OCI-LY3 (cell line): ENCODE measurements at regions not wholly inside any gene's neighbourhood (a gene's known extent, or its start where the extent isn't known, plus 50 kb on each side); places are given as distances from the start of the nearest gene placed in this dataset.

Source experiments
- EZH2phosphoT487 ChIP-seq: fragments of 200-600 bp; shearing (Covaris generic); IDR thresholded peaks from 2 replicates; pipeline ENCODE4 v1.6.1; 2018; ENCODE audit warnings: antibody characterized with exemption, mixed run types, low read depth
- TF ChIP-seq, protein P1 (sequence below): fragments of 200-600, 300-600 bp; sonication (generic); IDR thresholded peaks from 2 replicates; pipeline ENCODE4 v1.5.1; 2014; ENCODE audit warnings: antibody characterized with exemption, low read length, low read depth

DNA sequence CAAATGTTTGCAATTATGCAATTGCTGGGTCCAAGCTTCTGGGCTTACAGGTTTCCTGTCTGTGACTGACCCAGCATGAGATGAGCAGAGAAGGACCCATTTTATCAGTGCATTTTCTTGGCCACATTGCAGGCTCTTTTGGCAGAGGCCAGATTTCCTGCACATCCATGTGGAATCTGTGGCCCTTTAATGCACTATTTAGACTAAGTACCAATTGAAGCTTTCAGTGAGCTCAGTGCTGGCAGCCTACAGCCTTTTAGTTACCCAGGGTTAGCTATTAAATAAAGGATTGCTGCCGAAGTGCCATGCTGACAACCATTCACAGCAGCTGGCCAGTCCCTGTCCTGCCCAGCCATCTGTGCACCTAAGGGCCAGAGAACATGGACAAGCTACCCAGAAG, 165.0 kb downstream of the ANKRD30B start:
- TF ChIP-seq, protein P1, sequence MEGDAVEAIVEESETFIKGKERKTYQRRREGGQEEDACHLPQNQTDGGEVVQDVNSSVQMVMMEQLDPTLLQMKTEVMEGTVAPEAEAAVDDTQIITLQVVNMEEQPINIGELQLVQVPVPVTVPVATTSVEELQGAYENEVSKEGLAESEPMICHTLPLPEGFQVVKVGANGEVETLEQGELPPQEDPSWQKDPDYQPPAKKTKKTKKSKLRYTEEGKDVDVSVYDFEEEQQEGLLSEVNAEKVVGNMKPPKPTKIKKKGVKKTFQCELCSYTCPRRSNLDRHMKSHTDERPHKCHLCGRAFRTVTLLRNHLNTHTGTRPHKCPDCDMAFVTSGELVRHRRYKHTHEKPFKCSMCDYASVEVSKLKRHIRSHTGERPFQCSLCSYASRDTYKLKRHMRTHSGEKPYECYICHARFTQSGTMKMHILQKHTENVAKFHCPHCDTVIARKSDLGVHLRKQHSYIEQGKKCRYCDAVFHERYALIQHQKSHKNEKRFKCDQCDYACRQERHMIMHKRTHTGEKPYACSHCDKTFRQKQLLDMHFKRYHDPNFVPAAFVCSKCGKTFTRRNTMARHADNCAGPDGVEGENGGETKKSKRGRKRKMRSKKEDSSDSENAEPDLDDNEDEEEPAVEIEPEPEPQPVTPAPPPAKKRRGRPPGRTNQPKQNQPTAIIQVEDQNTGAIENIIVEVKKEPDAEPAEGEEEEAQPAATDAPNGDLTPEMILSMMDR, result no peak
- no peak for TF ChIP-seq EZH2phosphoT487
